OCI-LY3 (cell line): ENCODE measurements at regions not wholly inside any gene's neighbourhood (a gene's known extent, or its start where the extent isn't known, plus 50 kb on each side); places are given as distances from the start of the nearest gene placed in this dataset.
A peak's percentile ranks its signal among the peaks of the same experiment; 100 is the strongest.

Experiments used
- H2AFZ ChIP-seq: fragments of 200-600, 300-600 bp; shearing (Covaris generic); 2 replicates; pipeline ENCODE4 v1.6.0; 2014; ENCODE audit warnings: antibody characterized with exemption, low read depth, low read length
- H3K27ac ChIP-seq: fragments of 200-600, 300-600 bp; sonication (generic); 2 replicates; pipeline ENCODE4 v1.5.1; 2014; ENCODE audit warnings: mild to moderate bottlenecking, low read length, moderate library complexity, mixed read lengths
- H3K27me3 ChIP-seq: fragments of 200-600, 300-600 bp; sonication (generic); 2 replicates; pipeline ENCODE4 v1.6.1; 2014; ENCODE audit warnings: low read depth, low read length, mixed read lengths
- H3K36me3 ChIP-seq: fragments of 200-600, 300-600 bp; sonication (generic); replicated peaks from 2 replicates; pipeline ENCODE3; 2014; ENCODE audit warnings: low read depth, low read length, mixed read lengths
- H3K4me1 ChIP-seq: fragments of 300-600, 200-600 bp; sonication (generic); 2 replicates; pipeline ENCODE4 v1.6.1; 2014; ENCODE audit warnings: low read length, mixed read lengths
- H3K4me2 ChIP-seq: fragments of 200-600, 300-600 bp; sonication (generic); 2 replicates; pipeline ENCODE4 v1.6.1; 2014; ENCODE audit warnings: low read length, mixed read lengths
- H3K4me3 ChIP-seq: fragments of 300-600, 200-600 bp; sonication (generic); 2 replicates; pipeline ENCODE4 v1.5.1; 2014; ENCODE audit warnings: antibody characterized with exemption, mild to moderate bottlenecking, low read length, moderate library complexity
- H3K79me2 ChIP-seq: fragments of 300-600, 200-600 bp; shearing (Covaris generic); 2 replicates; pipeline ENCODE4 v1.6.1; 2014; ENCODE audit warnings: mild to moderate bottlenecking, low read length, mixed read lengths
- H3K9ac ChIP-seq: fragments of 300-600, 200-600 bp; shearing (Covaris generic); 2 replicates; pipeline ENCODE4 v1.6.0; 2014; ENCODE audit warnings: mild to moderate bottlenecking, low read length, moderate library complexity
- H3K9me3 ChIP-seq: fragments of 200-600, 300-600 bp; shearing (Covaris generic); 2 replicates; pipeline ENCODE4 v1.6.1; 2014; ENCODE audit warnings: low read length, mixed read lengths; ENCODE audit not compliant: insufficient read depth
- H4K20me1 ChIP-seq: fragments of 200-600, 300-600 bp; sonication (generic); 2 replicates; pipeline ENCODE4 v1.6.1; 2016; ENCODE audit warnings: low read length, mixed read lengths; ENCODE audit not compliant: insufficient read depth
- EZH2phosphoT487 ChIP-seq: fragments of 200-600 bp; shearing (Covaris generic); IDR thresholded peaks from 2 replicates; pipeline ENCODE4 v1.6.1; 2018; ENCODE audit warnings: antibody characterized with exemption, mixed run types, low read depth
- TF ChIP-seq, protein P1 (sequence below): fragments of 200-600, 300-600 bp; sonication (generic); IDR thresholded peaks from 2 replicates; pipeline ENCODE4 v1.5.1; 2014; ENCODE audit warnings: antibody characterized with exemption, low read length, low read depth

- Histone ChIP-seq H3K27me3 (no peaks in the 10 kb centered on the region), H3K4me2 (no peak overlapping the region), H2AFZ (no peak overlapping the region), H4K20me1 (no peaks in the 10 kb centered on the region), H3K9ac (no peak overlapping the region), H3K4me1 (no peaks in the 10 kb centered on the region), H3K79me2 (no peaks in the 10 kb centered on the region), H3K27ac (no peak overlapping the region), H3K4me3 (no peak overlapping the region), H3K36me3 (no peaks in the 10 kb centered on the region), H3K9me3 (no peaks in the 10 kb centered on the region)
- TF ChIP-seq EZH2phosphoT487 = no peak
- TF ChIP-seq, protein P1, sequence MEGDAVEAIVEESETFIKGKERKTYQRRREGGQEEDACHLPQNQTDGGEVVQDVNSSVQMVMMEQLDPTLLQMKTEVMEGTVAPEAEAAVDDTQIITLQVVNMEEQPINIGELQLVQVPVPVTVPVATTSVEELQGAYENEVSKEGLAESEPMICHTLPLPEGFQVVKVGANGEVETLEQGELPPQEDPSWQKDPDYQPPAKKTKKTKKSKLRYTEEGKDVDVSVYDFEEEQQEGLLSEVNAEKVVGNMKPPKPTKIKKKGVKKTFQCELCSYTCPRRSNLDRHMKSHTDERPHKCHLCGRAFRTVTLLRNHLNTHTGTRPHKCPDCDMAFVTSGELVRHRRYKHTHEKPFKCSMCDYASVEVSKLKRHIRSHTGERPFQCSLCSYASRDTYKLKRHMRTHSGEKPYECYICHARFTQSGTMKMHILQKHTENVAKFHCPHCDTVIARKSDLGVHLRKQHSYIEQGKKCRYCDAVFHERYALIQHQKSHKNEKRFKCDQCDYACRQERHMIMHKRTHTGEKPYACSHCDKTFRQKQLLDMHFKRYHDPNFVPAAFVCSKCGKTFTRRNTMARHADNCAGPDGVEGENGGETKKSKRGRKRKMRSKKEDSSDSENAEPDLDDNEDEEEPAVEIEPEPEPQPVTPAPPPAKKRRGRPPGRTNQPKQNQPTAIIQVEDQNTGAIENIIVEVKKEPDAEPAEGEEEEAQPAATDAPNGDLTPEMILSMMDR = no peak
Measured at GRCh38 chr10:107873007-107873406, 708.5 kb upstream of the SORCS1 start.

- H2AFZ ChIP-seq = 0 out of 2 replicates have a peak overlapping the region, but pooled peaks have one; percentile 30
- no peak overlapping the region for H3K4me3 ChIP-seq
- no peak overlapping the region for H3K27ac ChIP-seq
Measured at GRCh38 chr10:107865691-107866090, 701.2 kb upstream of the SORCS1 start.

GRCh38 chr10:107859065-107859464 is 694.6 kb upstream of the SORCS1 start:
- Histone ChIP-seq H3K27me3 (no peaks in the 10 kb centered on the region), H3K36me3 (no peaks in the 10 kb centered on the region), H3K9me3 (no peaks in the 10 kb centered on the region), H2AFZ (0 out of 2 replicates have a peak overlapping the region, but pooled peaks have one; percentile 0), H4K20me1 (no peaks in the 10 kb centered on the region), H3K9ac (no peak overlapping the region), H3K4me3 (no peak overlapping the region; the same call in 1 of the 2 replicates), H3K4me2 (peak overlapping the region; percentile 37), H3K79me2 (no peaks in the 10 kb centered on the region), H3K4me1 (peaks cover 38% of the 10 kb centered on the region), H3K27ac (peak overlapping the region; percentile 60)
- TF ChIP-seq EZH2phosphoT487 = no peak
- TF ChIP-seq, protein P1 = no peak

More at GRCh38 chr10:107865691-107866090, 701.2 kb upstream of the SORCS1 start:
- peak overlapping the region; percentile 22; the same call in 1 of the 2 replicates for H3K4me2 ChIP-seq
- H3K4me1 ChIP-seq = no peaks in the 10 kb centered on the region
- TF ChIP-seq, protein P1 = peak; percentile 27
- TF ChIP-seq EZH2phosphoT487 = no peak
- H4K20me1 ChIP-seq = no peaks in the 10 kb centered on the region
- H3K79me2 ChIP-seq = no peaks in the 10 kb centered on the region
- H3K36me3 ChIP-seq = no peaks in the 10 kb centered on the region
- H3K9me3 ChIP-seq = no peaks in the 10 kb centered on the region
- H3K9ac ChIP-seq = no peak overlapping the region
- no peaks in the 10 kb centered on the region for H3K27me3 ChIP-seq

GRCh38 chr10:107856047-107856315 is 691.5 kb upstream of the SORCS1 start:
- no peaks in the 10 kb centered on the region for H3K36me3 ChIP-seq
- no peaks in the 10 kb centered on the region for H3K27me3 ChIP-seq
- H3K9me3 ChIP-seq = no peaks in the 10 kb centered on the region
- no peaks in the 10 kb centered on the region for H4K20me1 ChIP-seq
- H3K9ac ChIP-seq = no peak overlapping the region
- H3K4me2 ChIP-seq = peak overlapping the region; percentile 36
- H2AFZ ChIP-seq = no peak overlapping the region
- no peak overlapping the region for H3K27ac ChIP-seq
- no peaks in the 10 kb centered on the region for H3K79me2 ChIP-seq
- no peak overlapping the region for H3K4me3 ChIP-seq
- peaks cover 38% of the 10 kb centered on the region for H3K4me1 ChIP-seq
- no peak for TF ChIP-seq EZH2phosphoT487
- TF ChIP-seq, protein P1 = no peak
